Fibroblast of skin of right quadriceps (primary cell): ENCODE measurements at regions not wholly inside any gene's neighbourhood (a gene's known extent, or its start where the extent isn't known, plus 50 kb on each side); places are given as distances from the start of the nearest gene placed in this dataset.

Source experiments
- DNase-seq: peaks from one replicate; pipeline ENCODE4 v3.0.0-alpha.2; 2013

- peak; percentile 98 for DNase-seq
These were observed 171.0 kb upstream of the UMPS start for GRCh38 chr3:124558991-124559845.

DNA sequence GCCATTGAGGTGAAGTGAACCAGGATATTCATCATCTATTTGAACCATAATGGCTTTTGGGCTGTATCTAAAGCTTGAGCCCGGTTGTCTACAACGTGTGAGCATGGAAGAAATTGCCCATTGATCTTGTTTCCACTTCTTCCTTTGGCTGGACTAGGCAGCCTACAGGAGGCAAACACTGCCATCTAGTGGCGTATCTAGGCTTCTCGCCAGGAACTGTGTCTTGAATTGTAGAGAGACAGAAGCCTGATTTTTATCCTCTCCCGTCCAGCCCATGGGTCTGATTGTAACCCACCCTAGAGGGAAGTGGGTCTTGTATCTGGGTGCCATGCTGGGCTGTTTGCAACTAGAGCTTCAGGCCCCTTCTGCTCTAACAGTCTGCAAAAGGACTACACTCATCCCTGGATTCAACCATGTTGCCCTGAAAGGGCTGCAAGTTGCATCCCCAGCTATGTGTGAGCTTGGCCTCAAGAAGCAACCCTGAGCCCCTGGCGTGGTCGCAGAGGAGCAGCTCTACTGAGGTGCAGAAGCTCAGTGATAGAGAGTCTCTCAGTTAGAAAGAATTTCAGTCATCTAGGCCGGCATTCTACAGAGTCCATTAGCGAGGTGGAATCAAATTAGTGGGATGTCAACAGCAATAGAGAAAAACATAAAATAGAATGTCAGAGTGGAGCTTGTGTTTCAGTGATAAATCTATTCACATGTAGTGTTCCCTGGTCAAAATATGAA lies 170.2 kb upstream of the UMPS start:
- peak; percentile 78 for DNase-seq

DNA sequence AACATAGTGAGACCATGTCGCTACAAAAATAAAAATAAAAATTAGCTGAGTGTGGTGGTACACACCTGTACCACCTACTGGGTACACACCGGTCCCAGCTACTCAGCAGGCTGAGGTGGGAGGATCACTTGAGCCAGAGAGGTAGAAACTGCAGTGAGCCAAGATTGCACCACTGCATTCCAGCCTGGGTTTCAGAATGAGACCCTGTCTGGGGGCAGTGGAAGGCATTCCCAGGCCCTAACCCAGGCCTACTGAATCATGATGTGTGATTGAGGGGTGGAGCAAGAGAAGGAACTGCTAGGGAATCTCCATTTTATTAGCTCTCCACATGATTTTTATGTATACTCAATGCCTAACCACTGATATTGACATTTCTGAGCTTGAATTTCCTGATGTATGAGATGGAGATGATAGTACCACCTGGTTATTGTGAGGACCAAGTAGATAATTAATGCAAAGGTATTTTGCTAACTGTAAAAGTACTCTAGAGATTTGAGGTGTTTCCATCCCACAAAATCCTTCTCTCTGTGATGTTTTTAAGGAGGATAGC lies 169.5 kb upstream of the UMPS start:
- peak; percentile 24 for DNase-seq

DNA sequence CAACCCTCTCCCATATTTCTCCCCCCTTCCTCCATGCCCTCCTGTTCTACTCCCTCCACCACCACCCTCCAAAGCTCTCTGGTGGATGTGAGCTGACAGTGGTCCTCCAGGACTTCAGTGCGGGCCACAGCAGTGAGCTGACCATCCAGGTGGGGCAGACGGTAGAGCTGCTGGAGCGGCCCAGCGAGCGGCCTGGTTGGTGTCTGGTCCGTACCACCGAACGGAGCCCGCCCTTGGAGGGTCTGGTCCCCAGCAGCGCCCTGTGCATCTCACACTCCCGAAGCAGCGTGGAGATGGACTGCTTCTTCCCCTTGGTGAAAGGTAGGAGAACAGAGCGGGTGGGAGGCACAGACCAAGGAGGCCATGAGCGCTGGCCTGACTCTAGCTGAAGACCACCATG lies 167.5 kb upstream of the UMPS start:
- DNase-seq, result no peak

DNA sequence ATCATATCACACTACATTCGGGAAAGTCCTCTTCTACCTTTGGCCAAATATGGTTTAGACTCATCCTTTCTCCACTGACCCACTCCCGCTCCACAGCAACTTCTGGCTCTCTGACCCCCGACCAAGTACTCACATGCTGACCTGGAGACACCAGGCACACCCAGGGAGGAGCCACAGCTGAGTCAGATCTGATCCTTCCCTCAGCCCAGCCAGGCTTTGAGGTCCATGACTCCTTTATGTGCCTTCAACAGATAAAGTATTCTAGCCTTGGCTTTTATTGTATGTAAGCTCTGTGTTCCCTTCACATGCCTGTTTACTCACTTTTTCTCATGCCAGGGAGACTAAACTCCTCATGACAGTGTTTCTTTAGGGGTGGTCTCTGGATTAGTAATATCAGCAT lies 166.9 kb upstream of the UMPS start:
- no peak for DNase-seq

DNA sequence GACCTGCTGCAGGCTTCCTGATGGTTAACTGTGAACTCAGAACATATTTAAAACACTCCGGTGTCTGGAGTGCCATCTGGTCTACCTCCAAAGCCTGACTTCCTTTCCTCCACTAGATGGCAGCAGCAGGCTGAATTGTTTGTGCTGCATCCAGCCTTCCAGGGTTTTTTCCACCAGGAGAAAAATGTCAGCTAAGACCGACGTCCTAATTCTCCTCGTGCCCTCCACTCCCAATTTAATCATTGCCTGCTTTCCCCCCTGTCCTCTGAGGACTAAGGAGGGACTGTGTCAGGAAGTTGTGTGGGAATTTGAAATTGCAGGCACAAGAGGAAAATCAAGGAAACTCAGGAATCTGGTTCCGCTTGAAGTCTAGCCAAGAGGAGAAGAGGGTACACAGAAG lies 165.2 kb upstream of the UMPS start:
- peak; percentile 73 for DNase-seq

DNA sequence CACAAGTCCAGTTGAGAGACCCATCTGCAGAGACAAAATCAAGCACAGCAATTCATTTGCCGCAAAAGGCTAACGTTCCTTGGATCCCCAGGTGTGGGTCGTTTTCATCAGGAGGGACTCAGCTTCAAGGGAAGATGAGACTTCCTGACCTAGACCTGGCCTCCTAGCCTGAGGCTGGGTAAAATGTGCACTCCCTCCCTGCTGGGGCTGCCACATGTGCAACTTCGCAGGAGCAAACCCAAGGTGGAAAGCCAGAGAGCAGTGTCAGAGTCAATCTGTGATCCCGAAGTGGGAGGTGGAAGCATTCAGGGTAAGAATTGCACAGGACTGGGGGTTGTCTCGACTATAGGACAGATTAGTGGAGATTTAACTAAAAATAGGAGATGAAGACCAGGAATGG lies 164.7 kb upstream of the UMPS start:
- no peak for DNase-seq

DNA sequence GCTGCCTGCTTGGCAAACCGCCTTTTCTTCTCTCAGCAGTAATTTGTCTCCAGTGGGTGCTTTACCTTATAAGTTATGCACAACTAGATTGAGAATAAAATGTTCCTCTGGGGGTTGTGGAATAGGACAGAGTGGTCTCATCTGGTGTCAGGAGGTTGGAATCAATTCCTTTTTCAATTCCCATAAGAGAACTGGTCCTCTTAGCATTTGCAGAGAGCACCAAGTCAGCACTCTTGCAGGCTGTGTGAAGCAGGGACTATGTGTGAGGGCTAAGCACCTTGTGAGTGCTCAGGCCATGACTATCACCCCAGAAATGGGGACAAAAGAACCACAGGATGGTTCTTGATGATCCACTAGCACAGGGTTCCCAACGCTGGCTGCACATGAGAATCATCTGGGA lies 163.6 kb upstream of the UMPS start:
- DNase-seq, result no peak

DNA sequence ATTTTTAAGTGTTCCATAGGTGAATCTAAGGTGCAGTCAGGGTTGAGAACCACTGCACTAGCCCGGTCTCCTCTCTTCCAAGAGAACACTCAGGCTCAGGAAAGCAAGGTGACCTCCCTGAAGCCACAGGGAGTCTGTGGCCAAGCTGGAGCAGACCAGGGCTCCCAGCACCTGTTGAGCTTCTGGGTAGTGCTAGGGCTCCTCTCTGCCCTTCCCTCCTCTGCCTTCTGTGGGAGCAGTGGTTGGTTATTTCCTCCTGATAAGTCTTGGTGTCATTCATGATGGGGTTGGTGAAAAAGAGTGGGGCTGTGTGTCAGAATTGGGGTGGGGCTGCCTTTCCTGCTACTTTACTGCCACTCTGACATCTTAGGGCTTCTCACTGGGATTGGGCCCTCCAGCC lies 163.1 kb upstream of the UMPS start:
- no peak for DNase-seq

DNA sequence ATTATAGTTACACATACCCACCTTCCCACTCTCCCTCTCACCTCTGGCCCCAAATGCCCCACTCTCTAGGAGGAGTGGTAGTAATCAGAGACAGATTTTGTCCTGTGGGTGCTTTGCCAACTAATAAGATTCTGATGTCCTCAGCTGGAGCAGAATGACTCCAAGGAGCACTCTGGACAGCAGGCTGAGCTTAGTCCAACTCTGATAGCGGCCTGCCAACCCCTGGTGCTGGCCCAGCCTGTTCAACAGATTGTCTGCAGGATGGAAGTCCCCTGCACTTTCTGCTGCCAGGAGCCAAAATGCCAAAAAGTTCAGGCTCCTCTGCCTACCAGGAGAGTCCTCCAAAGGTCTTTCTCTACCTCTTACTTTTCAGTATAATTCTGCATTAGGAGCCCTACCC lies 160.5 kb upstream of the UMPS start:
- DNase-seq, result no peak

DNA sequence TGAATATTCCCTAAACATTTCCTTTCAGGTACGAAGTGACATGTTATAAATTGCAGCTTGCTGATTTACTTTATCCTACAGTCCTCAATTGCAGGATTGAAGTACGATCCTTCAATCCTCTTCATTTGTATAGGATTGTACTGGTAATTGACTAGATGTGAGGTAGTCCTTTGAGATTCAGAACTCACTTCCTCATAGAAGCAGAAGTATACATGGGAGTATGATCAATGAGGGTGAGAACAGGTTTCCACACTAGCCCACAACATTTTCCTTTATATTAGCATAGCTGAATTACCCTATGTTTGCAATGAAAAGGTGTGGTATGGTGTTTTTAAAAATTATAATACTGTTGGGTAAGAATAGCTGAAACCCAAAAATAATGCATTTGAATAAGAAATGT lies 160.0 kb upstream of the UMPS start:
- no peak for DNase-seq

GRCh38 chr3:124572851-124573405 lies 157.3 kb upstream of the UMPS start:
- DNase-seq, result no peak

DNA sequence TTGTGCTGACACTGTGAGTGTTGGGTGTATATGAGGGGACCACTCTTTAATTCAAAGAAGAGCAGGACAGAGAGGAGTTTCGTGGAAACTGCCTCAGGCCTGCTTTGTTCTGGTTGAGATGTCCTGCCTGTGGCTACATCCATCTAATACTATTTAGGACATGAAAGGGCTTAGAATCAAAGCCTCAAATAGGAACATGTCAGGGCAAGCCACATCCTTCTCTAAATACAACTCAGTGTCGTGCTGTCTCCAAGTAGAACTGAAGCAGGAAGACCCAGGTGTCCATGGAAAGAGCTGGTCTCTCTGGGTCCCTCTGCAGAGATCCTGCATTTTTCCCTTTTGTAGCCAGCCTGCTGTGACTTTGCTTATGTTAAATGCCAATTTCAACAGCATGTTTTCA lies 156.2 kb upstream of the UMPS start:
- DNase-seq, result no peak

DNA sequence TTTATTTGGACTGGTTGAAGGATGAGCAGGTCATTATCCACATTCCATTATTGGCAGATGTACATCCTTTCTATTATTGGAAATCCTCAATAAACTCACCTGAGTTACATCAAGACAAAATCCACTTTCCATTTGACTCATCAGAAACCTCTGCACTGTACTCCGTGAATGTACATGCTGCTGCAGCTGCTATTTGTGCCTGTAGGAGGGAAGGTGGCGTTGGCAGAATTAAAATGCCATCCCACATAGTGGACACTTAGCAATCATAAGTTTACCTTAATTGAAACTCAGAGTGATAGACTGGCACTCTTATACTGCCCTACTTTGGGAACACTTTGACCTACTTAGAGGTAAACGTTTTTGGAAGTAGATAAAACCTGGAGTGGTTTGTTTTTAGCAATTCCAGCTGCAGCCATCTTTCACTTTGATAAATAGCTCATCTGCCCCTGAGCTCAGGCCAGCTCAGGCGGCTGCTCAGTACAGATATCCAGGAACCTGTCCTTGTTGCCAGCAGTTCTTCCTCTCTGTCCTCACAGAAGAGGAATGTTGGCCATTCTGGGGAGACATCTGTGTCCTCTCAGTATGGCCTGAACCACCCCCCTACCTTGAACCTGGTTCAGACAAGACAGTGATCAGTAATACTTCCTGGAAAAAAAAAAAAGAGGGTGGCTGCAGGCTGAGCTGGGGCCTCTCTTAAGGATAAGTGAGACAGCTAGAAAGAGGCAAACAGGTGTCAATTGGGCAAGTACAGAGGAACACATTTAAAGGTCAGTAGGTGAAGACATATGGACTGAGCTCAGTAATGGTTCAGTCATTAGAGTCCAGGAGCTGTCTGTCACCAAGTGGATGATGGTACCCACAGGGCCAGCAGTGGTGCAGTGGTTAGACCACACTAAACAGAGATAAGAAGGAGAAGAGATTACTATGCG lies 153.4 kb upstream of the UMPS start:
- no peak for DNase-seq

DNA sequence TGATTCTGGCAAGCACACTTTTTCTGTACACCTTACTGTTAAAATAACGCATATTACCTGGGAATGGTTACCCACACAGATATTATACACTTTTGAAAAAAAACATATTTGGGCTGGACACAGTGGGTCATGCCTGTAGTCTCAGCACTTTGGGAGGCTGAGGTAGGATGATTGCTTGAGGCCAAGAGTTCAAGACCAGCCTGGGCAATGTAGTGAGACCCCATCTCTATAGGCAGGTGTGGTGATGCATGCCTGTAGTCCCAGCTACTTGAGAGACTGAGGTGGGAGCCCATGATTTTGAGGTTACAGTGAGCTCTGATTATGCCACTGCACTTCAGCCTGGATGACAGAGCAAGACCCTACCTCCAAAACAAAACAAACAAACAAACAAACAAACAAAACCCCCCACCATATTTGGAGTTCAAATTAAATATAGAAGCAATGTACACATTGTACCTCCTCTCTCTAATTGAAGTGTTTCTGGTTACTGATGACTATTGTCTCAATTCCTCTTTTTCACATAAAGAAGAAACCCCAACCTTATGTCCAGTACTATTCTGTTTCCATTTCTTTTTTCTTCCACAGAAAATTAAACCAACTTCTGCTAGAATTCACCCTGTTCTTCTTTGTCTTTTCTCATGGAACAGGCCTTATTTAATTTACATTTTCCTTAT lies 152.6 kb upstream of the UMPS start:
- DNase-seq, result no peak

DNA sequence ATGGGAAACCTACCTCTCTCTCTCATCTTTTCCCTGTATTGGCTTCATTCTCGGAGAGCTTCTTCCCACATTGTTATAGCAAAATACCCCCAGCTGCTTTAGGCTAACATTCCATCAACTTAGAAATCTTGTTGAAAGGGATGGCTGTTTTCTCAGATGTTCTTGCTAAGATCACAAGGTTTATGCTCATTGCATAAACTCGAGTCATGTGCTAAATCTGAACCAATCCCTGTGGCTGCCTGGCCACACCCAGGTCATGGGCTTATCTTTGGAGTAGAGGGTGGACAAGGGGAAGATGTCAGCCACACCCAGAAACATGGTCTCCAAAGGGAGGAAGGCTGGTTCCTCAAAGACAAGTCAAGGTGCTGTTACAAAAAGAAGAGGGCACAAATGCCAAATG lies 150.6 kb upstream of the UMPS start:
- no peak for DNase-seq

GRCh38 chr3:124582196-124582595 lies 148.1 kb upstream of the UMPS start:
- DNase-seq, result no peak

GRCh38 chr3:124582621-124583395 lies 147.4 kb upstream of the UMPS start:
- no peak for DNase-seq

- no peak for DNase-seq
These were observed 146.1 kb upstream of the UMPS start for GRCh38 chr3:124584245-124584551.

GRCh38 chr3:124584552-124585391 lies 145.5 kb upstream of the UMPS start:
- DNase-seq, result peak; percentile 24
